GM20000 (cell line): ENCODE measurements at regions not wholly inside any gene's neighbourhood (a gene's known extent, or its start where the extent isn't known, plus 50 kb on each side); places are given as distances from the start of the nearest gene placed in this dataset.

Experiments
- DNase-seq: peaks from one replicate; pipeline ENCODE4 v3.0.0; 2012; ENCODE audit warnings: low spot score
- TF ChIP-seq, protein P1 (sequence below): IDR thresholded peaks from 2 replicates; pipeline ENCODE4 v1.5.1; 2012; ENCODE audit warnings: mild to moderate bottlenecking, control low read depth; ENCODE audit errors: extremely low read depth, missing control alignments

DNA sequence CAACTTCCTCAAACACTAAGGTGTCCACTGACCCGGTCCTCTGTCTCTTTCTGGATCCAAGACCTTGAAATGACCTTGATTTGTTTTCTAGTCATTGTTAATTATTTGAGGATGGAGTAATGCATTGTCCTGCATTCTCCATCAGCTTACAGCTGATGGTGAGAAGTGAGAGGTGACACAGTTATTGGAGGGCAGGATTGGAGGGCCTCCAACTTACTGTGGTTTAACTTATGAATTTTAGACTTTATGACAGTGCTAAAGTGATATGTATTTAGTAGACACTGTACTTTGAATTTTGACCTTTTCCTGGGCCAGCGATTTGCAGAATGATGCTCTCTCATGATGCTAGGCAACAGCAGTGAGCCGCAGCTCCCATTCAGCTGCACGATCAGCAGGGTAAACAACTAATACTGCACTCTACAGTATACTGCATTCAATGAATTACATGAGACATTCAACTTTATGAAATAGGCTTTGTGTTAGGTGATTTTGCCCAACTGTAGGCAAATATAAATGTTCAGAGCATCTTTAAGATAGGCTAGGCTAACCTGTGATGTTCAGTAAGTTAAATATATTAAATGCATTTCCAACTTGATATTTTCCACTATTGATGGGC, 200.0 kb upstream of the MEX3C start:
- DNase-seq = no peak
- TF ChIP-seq, protein P1, sequence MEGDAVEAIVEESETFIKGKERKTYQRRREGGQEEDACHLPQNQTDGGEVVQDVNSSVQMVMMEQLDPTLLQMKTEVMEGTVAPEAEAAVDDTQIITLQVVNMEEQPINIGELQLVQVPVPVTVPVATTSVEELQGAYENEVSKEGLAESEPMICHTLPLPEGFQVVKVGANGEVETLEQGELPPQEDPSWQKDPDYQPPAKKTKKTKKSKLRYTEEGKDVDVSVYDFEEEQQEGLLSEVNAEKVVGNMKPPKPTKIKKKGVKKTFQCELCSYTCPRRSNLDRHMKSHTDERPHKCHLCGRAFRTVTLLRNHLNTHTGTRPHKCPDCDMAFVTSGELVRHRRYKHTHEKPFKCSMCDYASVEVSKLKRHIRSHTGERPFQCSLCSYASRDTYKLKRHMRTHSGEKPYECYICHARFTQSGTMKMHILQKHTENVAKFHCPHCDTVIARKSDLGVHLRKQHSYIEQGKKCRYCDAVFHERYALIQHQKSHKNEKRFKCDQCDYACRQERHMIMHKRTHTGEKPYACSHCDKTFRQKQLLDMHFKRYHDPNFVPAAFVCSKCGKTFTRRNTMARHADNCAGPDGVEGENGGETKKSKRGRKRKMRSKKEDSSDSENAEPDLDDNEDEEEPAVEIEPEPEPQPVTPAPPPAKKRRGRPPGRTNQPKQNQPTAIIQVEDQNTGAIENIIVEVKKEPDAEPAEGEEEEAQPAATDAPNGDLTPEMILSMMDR = no peak

DNA sequence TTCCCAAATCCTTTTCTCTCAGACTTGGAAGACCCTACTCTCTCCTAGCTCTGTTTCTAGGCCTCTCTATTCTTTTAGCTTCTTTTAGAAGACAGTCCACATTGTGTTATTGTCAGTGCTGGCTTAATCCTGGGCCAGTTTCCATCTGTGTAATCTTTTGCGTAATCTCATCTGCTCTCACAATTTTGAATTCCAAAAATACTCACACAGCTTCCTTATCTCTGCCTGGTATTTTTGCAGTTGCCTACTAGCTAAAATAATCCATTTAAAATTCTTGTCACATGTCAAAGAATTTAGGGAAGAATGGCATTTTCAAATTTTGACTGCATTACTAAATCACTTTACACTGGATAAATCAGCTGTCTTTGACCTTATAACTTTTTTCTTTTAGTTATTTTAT, 200.6 kb upstream of the MEX3C start:
- TF ChIP-seq, protein P1 = no peak
- DNase-seq = no peak

DNA sequence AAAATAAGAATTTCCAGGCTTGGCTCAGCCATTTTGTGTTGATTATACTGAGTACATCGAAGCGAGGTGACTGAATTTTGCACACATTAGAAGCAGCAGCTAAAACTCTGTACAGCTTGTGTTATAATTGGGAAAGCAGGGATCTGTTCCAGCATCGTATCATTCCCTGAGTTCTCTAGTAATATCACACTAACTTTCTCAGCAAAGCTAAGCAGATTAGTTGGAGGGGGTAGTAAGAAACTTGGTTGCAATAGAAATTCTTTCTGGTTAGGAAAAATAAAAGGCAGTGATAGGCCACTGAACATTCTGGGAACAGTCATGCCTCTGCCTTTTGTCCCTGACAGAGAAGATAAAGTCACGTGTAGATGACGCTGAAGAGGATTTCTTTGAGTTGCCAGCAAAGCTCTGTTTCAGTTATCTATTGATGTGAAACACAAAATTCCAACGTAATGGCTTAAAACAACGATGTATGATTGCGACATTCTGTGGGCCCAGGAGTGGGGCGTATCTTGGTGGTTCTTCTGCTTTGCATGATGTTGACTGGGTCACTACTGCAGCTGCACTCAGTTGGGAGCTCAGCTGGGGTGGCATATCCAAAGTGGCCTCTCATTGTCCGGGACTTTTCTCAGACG, 202.1 kb upstream of the MEX3C start:
- DNase-seq = no peak
- TF ChIP-seq, protein P1 = no peak

DNA sequence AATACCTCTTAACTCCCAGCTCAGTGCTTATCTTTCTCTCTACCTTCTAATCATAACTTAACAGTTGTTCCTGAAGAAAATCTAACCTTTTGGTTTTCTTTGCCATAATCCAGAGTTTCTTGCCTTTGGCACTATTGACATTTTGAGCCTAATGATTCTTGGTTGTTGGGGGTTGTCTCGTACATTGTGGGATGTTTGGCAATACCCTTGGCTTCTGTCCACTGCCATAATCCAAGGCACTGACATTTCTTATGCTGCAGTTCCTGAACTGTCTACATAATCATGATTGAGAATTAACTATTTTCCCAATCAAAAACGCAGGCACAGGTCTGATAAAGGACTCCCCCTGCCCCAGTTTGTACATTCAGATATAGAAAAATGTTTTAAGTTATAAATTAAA, 203.2 kb upstream of the MEX3C start:
- no peak for DNase-seq
- TF ChIP-seq, protein P1 = no peak

DNA sequence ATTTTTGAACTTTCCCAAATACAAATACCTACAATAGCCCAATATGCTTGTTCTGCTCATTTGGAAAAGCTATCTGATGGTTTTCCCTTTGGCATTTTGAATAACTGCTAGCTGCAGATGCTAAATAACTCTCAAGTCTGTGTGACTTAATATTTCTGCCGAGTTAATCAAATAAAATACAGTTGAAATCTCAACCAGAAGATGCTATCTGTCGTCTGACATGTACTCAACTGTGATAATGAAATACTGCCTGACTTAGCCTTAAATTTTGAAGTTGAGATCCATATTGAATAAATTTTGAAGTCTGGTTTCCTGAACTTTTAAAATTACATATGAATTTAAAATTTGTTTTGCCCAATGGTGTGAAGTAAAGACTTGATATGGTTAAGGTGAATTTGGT, 204.4 kb upstream of the MEX3C start:
- TF ChIP-seq, protein P1 = no peak
- DNase-seq = no peak

DNA sequence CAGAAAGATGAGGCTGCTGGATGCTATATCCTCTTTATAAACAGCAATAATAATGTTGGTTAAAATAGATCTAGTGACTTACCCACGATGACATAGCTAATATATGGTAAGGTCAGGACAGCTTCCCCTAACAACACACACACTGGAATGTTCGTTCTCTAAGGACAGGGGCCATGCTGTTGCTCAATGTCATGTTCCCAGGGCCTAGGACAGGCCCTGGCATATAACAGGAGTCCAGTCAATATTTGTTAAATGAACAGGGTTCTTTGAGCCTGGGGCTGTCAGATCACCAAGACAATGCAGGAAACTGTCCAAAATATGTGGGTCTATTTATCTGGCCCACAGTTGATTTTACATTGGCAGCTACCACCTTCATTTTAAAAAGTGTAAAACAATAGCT, 207.1 kb upstream of the MEX3C start:
- TF ChIP-seq, protein P1 = no peak
- DNase-seq = no peak

DNA sequence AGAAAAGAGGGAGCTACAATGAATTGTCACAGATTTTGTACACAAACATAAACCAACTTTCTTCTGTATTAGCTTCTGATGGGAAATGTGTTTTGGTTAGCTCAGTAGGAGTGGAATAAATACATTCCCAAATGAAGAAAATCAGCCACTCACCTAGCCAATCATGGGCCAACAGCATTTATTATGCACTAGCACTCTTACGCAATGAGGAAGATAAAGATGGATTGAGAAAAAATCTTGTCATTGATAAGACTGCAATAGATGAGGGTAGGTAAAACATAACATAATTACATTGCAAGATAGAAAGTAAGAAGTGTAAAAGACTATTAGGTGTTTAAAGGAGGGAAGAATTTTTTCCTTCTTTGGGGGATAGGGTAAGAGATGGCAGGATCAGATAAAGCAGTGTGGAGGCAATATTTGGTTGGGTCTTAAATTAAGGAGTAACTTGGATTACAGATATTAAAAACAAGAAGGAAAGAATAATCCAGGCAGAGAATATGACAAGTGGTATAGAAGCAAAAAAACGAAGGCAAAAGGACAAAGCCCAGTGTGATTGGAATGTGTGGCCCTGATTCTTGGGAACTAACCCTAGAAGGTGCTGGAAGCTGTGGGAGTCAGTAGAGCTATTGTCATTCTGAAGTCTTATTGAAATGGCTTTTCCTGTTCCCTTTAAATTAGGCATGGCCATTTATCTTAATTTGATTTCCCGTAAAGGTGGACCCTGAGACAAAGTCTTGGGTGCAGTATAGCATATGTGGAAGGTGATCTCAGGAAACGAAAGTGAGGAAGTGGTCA, 208.4 kb upstream of the MEX3C start:
- no peak for DNase-seq
- TF ChIP-seq, protein P1 = no peak
